NCI-H1417 treated with DMSO at 0.1 percent for 48 hours (cell line): ENCODE measurements at regions not wholly inside any gene's neighbourhood (a gene's known extent, or its start where the extent isn't known, plus 50 kb on each side); places are given as distances from the start of the nearest gene placed in this dataset.
"Not testable (repeated sequence)": the region's sequence is repeated elsewhere in the genome, so short reads cannot be mapped to it uniquely, and the experiment has no call there.

Experiments used
- DNase-seq: peaks from one replicate; lab custom pipeline; 2025; lab: John Stamatoyannopoulos, UW

DNA sequence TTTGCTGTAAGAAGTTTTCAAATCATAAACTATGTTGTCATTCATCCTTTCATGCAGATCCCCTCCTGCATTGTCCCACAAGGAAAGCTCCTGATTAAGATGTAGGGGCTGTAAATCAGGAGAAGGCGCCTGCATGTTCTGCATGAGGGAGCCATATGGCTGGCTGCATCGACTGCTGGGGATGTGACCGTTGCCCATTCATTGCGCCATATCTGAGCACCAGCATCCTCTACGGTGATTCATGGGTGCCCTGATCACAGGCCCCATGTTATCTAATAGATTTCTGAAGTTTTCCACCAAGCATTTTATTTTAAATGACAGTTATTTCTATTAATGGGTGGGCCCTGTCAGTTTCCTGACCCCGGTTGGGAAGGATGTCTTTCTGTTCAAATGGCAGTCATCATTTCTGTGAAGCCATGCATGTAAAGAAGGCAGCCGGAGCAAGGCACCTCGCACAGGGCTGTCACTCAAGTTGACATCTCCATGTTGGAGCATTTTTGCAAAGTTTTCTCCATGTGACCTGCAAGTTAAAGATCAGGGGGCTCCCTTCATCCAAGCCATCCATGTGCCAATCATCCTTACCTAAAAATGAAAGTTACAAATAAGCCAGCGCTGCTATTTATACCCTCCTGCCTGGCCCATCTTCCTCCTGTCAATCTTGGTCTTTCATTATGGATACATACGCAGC is 128.8 kb downstream of the TEX36 start:
- no peak for DNase-seq

DNA sequence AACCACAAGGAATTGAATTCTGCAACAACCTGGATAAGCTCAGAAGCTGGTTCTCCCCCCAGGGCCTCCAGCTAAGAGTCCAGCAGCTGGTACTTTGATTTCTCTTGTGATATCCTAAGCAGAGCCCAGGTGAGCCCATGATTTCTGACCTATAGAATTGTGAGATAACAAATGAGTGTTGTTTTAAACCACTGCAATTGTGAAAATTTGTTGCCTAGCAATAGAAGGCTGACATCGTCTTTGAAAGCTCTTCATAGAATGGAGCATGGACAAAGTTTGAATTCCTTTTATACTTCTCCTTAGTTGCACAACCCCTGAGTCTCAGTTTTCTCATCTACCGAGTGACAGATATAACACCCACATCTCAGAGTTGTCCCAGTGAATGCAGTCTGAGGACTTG is 129.9 kb downstream of the TEX36 start:
- no peak for DNase-seq

DNA sequence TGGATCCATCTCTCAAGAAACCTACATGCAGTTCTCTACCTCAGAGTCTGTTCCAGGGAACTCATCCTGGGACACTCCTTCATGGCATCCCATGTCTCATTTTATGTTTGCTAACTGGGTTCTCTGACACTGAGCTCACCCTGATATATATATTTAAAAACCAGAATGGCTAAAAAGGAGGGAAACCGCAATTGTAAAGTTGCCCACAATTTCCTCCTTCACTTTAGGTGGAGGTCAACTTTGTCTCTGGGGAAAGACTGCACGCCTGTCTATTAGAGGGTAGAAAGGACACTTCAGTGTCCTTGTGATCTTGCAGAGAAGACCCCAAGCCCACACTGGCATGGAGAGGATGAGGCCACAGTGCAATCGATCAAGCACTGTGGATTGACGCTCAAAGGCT is 131.7 kb downstream of the TEX36 start:
- no peak for DNase-seq

DNA sequence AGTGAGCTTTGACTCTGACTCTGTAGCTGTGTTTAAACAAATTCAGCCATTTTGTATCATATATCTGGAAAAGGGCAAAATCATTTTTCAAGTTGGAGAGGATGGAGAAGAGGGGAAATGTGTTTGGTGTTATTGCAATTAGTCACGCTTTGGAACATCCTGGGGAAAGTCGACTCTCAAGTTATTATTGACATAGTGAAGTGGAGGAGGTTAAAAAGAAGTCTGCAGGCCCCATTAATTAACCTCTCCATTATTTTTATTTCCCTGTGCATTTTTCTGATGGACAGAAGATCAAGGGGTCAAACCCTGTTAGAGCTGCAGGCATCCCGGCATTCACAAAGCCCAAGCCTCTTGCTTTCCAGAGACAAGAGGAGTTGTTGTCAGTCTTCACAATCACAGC is 132.6 kb downstream of the TEX36 start:
- DNase-seq: no peak

DNA sequence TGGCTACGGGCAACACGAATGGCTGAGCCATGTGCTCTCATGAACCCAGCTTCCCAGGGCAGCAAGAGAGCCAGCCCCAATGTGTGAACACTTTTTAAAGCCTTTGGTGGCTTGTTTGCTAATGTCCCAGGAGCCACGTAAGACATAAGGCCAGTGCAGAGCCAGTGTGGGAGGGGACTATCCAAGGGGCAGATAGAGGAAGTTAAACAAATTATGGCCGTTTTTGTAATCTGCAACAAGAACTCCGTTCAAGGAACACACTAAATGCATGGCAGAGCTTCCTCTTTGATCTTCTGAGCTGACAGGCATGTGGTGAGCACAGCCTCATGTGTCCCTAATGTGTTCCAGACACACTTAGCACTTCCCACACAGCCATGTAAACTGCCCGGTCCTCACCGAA is 133.3 kb downstream of the TEX36 start:
- DNase-seq: no peak

DNA sequence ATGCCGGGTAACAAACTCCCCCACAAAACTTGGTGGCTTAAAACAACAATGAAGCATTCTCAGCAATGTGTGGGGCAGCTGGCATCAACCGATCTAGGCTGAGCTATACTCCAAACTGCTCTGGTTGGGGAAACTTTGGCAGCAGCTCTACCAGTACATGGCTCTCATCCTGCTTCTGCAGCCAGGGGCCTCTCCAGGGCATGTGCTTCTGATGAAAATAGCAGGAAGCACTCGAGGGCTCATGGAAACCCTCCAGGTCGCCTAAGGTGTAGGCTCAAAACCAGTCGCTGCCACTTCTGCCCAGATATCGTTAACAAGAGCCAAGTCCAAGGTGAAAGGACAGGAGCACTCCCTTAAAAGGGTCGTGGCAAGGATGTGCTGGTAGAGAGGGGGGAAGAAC is 134.1 kb downstream of the TEX36 start:
- no peak for DNase-seq

DNA sequence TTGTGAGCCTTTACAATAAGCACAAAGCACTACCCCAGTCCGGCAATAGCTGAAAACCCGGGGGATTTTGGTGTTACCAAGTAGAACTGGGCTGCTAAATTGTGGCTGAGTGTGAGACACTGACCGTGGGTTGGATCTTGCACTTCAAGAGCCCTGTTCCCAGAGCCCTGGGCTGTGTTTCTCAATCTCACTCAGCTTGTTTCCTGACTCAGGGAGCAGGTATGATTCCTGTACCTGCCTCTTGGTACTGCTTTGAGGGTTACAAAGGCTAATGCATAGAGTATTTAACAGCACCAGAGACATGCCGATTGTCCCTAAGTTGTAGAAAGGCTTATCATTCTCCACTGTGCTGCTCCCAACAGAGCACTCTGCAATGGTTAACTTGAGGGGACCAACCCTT is 134.6 kb downstream of the TEX36 start:
- DNase-seq: no peak

DNA sequence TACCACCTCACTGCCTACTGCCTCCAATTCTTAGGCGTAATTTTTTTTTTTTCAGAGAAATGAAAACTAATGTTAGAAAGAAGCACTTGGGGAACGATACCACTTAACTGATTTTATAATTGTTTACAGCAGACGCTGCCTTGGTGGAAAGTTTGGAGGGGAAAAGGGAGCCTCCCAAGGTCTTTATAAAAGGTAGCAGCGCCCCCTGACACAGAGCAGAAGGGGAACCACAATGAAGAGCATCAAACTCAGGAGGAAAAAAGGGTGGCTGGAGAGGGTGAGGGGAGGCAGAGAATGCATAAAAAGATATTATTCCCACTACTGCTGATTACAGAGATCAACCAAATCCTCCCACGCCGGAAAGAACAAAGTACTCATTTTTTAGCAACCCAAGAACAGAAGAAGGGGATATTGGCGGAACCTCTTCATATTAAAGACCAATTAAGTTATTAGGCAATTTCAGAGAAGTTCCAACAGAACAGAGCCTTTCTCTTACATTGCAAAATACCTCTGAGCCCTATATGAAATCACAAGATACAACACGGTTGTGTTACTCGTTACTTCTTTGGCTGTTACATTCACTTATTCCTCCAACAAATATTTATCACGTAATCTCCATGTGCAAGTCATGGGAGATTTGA is 135.8 kb downstream of the TEX36 start:
- DNase-seq: no peak

DNA sequence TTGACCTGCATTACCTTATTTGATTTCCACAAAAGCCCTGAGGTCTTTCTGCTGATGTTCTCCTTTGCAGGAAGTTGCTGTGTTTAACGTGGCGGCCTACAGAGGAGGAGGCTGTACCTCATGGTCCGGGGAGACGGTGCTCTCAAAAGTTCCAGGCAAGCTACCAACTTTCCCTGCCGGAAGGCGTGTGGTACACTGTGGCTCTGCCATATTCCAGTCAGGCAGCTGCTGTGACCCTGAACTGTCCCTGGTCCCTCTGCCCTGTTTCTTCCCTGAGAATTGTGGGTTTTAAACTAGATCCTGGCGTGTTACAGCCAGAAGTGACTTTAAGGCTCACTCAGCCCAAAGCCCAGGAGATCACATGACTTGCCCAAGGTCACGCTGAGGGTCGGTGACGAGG is 139.2 kb downstream of the TEX36 start:
- DNase-seq: no peak

DNA sequence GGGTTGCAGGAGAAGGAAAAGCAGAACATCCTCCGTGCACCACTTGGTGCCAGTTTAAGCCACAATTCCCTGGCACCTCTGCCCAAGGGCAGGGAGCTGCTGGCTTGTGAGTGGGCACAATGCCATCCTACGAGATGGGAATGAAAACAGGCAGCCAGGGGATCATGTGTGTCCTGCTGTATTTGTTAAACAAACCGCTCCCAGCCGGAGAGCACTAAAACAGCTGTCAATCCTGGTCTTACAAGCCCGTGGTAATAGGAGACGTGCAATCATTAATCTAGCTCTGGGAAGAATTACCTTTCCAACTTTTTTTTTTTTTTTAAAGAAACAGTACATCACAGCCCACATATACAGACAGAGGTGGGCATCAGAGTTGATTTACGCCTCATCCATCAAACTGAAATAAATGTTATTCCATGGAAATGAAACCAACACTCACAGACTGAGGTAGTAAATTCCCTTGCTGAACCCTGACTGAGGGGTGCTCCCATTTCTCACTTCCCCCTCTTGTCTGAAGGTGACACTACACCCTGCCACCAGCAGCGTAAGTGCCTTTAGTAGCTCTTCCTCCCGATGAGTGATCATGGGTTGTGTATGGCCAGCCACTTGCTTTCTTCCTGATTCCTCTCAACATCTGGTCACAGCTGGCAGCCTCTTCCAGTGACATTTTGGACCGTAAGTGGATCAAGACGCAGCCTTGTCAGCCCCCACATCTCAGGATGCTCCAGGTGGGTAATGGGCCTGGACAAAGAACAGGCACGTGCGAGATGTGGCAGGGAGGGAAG is 143.8 kb downstream of the TEX36 start:
- DNase-seq: peak; percentile 53

DNA sequence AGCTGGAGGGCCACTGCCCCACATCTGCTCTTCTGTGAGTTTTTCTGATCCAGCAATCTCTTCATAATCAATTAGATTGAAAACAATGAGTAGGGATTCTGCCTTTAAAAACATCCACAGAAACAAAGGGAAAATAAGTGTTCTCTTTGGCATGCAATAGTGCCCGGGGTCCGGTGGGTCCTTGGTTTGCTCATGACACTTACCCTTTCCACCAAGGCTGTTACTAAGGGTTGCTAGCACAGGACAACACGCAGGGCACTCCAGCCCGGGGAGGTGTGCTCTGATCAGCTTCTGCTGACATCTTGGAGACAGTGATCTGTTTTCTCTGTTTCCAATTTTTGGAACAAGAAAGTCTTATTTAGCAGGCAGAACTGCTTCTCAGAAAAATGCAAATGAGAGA is 146.7 kb downstream of the TEX36 start:
- no peak for DNase-seq

DNA sequence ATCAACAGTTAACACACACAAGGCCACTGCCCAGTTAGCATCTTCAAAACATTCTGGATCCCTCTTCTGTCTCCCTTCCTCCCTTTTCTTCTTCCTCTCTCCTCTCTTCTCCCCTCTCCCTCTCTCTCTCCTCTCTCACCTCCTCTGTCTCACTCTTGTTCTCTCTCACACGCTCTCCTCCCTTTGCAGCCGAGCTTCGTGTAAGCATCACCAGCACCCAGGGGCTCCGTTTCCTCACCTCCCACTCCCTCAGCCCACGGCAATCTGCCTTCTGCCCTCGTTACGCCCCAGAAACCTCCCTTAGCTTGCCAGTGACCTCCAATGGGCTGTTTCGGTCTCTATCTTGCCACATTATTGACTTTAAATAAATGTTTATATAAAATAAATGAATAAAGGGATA is 147.4 kb downstream of the TEX36 start:
- no peak for DNase-seq

DNA sequence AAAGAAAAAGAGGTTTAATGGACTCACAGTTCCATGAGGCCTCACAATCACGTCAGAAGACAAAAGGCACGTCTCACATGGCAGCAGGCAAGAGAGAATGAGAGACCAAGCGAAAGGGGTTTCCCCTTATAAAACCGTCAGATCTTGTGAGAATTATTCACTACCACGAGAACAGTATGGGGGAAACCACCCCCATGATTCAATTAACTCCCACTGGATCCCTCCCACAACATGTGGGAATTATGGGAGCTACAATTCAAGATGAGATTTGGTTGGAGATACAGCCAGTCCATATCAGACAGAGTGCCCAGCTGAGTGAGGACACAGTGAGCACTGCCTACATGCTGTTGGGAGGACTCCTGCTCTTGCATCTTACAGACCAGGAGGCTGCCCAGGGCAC is 148.4 kb downstream of the TEX36 start:
- no peak for DNase-seq

DNA sequence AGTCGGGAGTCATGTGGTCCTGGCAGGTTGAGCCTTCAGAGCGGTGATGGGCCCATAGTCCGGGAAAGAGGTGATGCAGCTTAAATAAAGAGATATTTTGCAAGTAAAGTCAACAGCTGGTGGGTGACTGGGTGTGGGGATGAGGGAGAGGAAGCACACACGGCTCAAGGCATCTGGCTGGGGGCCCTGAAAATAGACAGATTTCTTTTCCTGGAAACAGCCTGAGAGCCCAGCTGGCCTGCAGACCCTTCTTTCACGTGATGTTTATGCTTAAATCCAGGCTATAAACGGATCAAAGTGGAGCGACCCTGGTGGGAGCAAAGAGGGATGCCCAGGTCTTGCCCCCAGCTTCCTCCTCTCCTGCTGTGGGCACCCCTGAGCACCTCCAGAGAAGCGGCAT is 149.1 kb downstream of the TEX36 start:
- no peak for DNase-seq

DNA sequence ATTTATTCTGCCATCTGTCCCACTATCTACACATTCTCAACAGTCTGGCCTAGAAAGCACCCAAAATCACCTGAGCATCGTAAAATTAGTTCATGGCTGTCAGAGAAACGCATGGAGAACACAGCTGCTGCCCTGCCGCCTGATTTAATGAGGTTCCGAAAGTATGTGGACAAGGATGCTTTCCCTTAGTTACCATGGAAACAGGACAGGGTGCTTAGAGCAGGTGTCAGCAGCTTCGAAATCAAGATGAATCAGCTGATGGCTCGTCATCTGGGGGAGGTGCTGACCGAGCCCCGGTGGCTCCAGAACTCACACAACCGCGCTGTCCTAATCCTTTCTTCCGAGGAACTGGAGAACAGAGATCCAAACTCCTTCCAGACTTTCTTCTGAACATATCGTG is 151.5 kb downstream of the TEX36 start:
- peak; percentile 49 for DNase-seq

DNA sequence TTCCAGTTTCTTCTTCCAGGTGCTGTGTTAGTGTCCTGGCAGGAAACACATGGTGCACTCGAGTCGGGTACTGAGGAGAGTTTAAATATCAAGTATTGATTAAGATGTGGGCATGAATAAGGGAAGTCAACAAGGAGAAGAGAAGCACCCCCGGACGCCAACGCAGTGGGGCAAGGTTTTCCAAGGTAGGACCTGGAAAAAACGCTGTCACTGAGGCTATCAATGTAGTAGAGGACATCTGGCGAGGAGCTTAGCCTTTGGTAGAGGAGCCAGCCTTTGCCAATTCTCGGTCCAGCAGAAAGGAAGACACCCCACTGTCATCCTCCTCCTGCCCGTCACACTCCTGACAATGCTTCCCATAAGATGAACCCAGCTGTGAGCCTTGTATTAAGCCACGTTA is 159.6 kb downstream of the TEX36 start:
- no peak for DNase-seq

DNA sequence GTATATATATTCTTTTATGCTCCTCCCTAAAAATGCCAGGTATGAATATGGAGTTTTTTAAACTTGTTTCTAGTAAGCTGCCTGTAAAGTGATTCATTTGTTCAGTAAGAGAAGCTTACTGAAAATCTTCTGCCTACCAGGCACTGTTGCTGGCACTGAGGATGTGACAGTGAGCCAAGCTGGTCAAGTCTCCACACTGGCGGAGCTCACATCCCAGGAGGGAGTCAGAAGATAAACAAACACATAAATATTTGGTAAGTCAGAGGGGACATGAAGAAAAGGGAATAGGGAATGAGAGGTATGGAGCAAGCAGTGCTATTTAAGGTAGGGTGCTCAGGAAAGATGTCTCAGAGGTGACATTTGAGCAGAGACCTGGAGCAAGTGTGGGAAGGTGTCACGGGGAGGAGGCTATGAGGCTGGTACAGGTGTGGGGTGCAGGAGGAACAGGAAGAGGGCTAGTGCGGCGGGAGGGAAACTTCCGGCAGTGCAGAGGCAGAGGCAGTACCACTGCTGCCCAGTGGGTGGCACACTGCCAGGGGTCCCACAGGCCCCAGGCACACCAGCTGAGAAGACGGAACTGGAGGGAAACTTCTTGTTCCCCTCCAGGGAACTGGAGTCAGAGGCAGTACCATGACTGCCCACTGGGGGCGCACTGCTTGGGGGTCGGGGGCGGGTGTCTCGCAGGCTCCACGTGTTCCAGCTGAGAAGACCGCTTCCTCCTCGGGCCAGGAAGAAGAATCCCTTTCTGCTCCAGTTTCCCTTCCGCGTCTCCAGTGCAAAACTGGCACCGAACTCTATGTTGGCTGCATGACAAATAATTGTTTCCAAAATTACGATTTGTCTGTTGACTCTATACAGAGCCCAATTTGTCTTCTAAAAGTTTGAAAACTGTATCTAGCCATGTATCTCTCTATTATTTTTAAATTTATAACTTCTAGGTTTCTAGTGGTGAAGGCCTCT is 161.0 kb downstream of the TEX36 start:
- no peak for DNase-seq

DNA sequence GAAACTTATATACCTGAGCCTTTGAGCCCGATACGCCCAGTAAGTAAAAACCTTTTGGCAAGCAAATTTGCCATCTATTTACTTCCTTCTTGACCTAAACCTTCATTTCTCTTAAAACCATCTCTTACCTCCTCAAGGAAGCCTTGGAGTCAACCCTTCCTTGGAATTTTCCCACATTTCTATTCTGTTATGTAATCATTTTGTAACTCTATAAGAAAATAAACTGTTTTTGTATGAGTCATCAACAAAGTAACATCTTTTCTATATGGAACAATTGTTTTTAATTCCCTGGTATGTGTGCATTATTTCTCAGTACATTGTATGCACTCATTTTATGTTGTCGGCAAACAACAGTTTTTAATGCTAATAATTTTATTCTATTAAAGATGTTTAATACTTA is 162.0 kb downstream of the TEX36 start:
- DNase-seq: no peak

DNA sequence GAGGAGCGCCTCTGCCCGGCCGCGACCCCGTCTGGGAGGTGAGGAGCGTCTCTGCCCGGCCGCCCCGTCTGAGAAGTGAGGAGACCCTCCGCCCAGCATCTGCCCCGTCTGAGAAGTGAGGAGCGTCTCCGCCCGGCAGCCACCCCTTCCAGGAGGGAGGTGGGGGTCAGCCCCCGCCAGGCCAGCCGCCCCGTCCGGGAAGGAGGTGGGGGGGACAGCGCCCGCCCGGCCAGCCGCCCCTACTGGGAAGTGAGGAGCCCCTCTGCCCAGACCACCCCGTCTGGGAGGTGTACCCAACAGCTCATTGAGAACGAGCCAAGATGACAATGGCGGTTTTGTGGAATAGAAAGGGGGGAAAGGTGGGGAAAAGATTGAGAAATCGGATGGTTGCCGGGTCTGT is 164.6 kb downstream of the TEX36 start:
- not testable (repeated sequence) for DNase-seq

DNA sequence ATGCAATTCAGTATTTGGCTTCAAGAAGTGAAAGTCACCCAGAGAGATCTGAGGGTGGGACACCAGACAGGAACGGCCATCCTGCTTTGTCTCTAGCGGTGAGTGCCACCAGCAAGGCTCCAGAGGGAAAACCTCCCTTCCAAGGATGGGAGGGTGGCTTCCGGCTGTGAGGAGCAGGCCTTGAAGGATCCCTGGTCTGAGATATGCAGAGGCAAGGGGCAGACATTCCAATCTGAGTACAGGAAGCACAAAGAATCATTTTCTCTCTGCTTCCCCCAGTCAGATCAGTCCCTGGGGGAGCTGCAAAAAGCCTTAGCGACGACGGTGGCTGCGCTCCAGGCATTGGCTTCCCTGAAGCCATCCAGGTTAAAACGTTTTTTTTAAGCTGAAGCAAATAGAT is 167.4 kb downstream of the TEX36 start:
- no peak for DNase-seq

DNA sequence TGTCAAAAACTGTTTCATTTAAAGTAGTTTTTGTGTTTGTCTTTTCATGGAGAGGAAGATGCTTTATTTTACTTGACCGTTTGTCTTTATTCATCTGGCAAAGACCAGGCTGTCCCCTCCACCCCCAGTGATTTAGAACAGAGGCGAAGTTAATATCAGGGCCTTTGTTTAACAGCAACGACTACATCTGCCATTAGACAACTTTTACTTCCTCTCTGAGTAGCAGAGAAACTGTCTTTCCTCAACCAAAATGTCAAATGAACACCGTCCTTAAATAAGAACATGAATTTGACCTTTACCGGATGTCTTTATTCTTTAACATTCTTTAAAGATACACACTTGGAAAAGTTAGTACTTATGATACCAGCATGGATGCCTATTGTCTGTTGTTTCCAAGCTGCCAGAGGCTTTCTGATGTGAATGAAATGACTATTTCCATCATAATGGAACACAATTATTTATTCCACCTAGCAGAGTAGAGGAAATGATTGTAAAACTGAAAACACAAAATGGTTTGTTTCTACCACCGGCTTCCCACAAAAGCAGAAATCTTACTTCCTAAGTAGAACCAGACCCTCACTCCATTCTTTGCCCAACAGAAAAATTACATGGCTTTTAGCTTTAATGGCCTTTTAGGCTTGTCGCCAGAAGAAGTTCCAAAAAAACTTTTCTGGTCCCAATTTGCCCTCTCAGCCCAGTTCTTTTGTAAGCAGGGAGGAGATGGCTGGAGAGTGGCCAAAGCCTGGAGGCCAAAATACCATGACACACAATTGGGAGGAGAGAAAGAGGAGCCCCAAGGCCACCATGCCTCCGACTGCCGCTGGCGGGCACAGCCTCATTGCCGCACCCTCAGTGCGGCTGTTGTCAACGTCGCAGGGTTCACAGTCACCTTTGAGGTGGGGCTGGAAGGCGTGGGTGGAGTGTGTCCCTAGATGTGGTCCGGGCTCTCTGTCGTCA is 168.5 kb downstream of the TEX36 start:
- DNase-seq: no peak
